K562 (cell line): ENCODE measurements at regions not wholly inside any gene's neighbourhood (a gene's known extent, or its start where the extent isn't known, plus 50 kb on each side); places are given as distances from the start of the nearest gene placed in this dataset.
"Not testable (repeated sequence)": the region's sequence is repeated elsewhere in the genome, so short reads cannot be mapped to it uniquely, and the experiment has no call there.

Source experiments
- ATAC-seq: fragments of 200-7000 bp; cut with Tn5 transposase; 3 replicates; pipeline ENCODE4 v1.9.1; 2020; ENCODE audit warnings: moderate library complexity
- BruUV-seq: library from RNA; stranded (reverse); fragments of 400-500 nt; replicated peaks from 2 replicates; lab custom pipeline; 2021; lab: Mats Ljungman, UMichigan
- CTCF ChIA-PET: fragments of 300-600 bp; formaldehyde crosslinking; extraction: SDS; loops from one replicate; lab custom pipeline; 2021; ENCODE audit warnings: low intra/inter-chr PET ratio; lab: Yijun Ruan, JAX
- POLR2A ChIA-PET: fragments of 300-600, 350-650 bp; sonication (Branson Sonifier 250); formaldehyde crosslinking; extraction: SDS; loops from one replicate; lab custom pipeline; 2021; ENCODE audit warnings: antibody characterized with exemption, inconsistent platforms; lab: Yijun Ruan, JAX
- DNase-seq, 4 experiments: peaks; one replicate each; pipeline versions ENCODE4 v3.0.0 to v3.0.0-alpha.2; 2011 to 2018; ENCODE audit warnings: low spot score in 3 of 4, mixed read lengths in 3 of 4; ENCODE audit errors: extremely low read depth in 1 of 4
- FAIRE-seq: peaks from 2 replicates; lab custom pipeline; 2011; peaks lifted over from hg19 to GRCh38; lab: Jason Lieb, UNC
- H2AFZ ChIP-seq: 2 replicates; pipeline ENCODE4 v1.6.0; 2011; ENCODE audit warnings: low read depth, low read length, control low read depth, inconsistent platforms
- H3K27ac ChIP-seq: fragments of 200-600 bp; 3 replicates; pipeline ENCODE4 v1.8.0; 2011; ENCODE audit warnings: low read depth, mild to moderate bottlenecking, control low read depth, inconsistent platforms, low read length, moderate library complexity, mixed read lengths; ENCODE audit errors: extremely low read depth
- H3K27me3 ChIP-seq, 2 experiments: fragments of 300-600 bp in 1 of 2; 2 replicates in 1 of 2; 3 replicates in 1 of 2; pipeline versions ENCODE4 v1.6.0 to v1.8.0; 2011; ENCODE audit warnings: inconsistent platforms in 2 of 2, low read length in 2 of 2, mild to moderate bottlenecking in 1 of 2, mixed read lengths in 1 of 2, moderate library complexity in 1 of 2; ENCODE audit not compliant: control insufficient read depth in 2 of 2, insufficient read depth in 2 of 2
- H3K36me3 ChIP-seq: fragments of 300-600 bp; 3 replicates; pipeline ENCODE4 v1.8.0; 2011; ENCODE audit warnings: mild to moderate bottlenecking, low read length, inconsistent platforms; ENCODE audit not compliant: control insufficient read depth, insufficient read depth
- H3K4me1 ChIP-seq, 2 experiments: fragments of 200-600 bp in 1 of 2; replicated peaks in 1 of 2; 2 replicates in 1 of 2; 3 replicates in 1 of 2; pipeline versions ENCODE4 v1.5.1 to v1.8.0; 2011; ENCODE audit warnings: inconsistent platforms in 2 of 2, low read length in 2 of 2, mild to moderate bottlenecking in 1 of 2, mixed read lengths in 1 of 2, moderate library complexity in 1 of 2; ENCODE audit not compliant: control insufficient read depth in 2 of 2, insufficient read depth in 2 of 2
- H3K4me2 ChIP-seq: 2 replicates; pipeline ENCODE4 v1.6.1; 2011; ENCODE audit warnings: low read length, control low read depth, inconsistent platforms, mixed read lengths; ENCODE audit not compliant: insufficient read depth
- H3K4me3 ChIP-seq: fragments of 200-600 bp; sonication (generic), shearing (Covaris generic); 2 replicates; pipeline ENCODE4 v1.5.1; 2016; ENCODE audit warnings: control low read depth, inconsistent platforms
- H3K79me2 ChIP-seq: fragments of 200-600 bp; 3 replicates; pipeline ENCODE4 v1.8.0; 2011; ENCODE audit warnings: low read length, inconsistent platforms; ENCODE audit not compliant: control insufficient read depth, insufficient read depth
- H3K9ac ChIP-seq, 2 experiments: 2 replicates each; pipeline versions ENCODE4 v1.6.0 to v1.6.1; 2011; ENCODE audit warnings: low read depth in 2 of 2, low read length in 2 of 2, control low read depth in 1 of 2, inconsistent platforms in 1 of 2, mild to moderate bottlenecking in 1 of 2, mixed read lengths in 1 of 2; ENCODE audit not compliant: insufficient read depth in 1 of 2
- H3K9me1 ChIP-seq: one replicate; pipeline ENCODE4 v1.6.0; 2011; ENCODE audit warnings: inconsistent platforms, mild to moderate bottlenecking, low read length, moderate library complexity; ENCODE audit not compliant: control insufficient read depth, insufficient read depth
- H3K9me3 ChIP-seq: replicated peaks from 2 replicates; pipeline ENCODE4 v1.5.1; 2011; ENCODE audit warnings: low read depth, low read length, inconsistent platforms; ENCODE audit not compliant: control insufficient read depth, insufficient read depth
- H4K20me1 ChIP-seq: replicated peaks from 2 replicates; pipeline ENCODE4 v1.6.1; 2011; ENCODE audit warnings: low read length, inconsistent platforms, mixed read lengths; ENCODE audit not compliant: control insufficient read depth, insufficient read depth
- RREB1 ChIP-seq: fragments of 250-450 bp; sonication (Bioruptor Pico); IDR thresholded peaks from 2 replicates; pipeline ENCODE4 v1.4.0; 2020
- WGBS: fragments of 100-300 bp; shearing (Covaris generic); methylation state at CpG from one replicate; pipeline ENCODE4 v1.1.6; 2016; ENCODE audit warnings: low coverage, mixed read lengths; ENCODE audit not compliant: insufficient coverage; ENCODE audit errors: missing lambda C conversion rate; 5-methylcytosine and 5-hydroxymethylcytosine counted together
- in situ Hi-C: fragments of 300-500 bp; cut with MboI; formaldehyde crosslinking; loops from 4 replicates; pipeline ENCODE4 v1.15.0; 2018; ENCODE audit warnings: inconsistent platforms, mixed read lengths
- intact Hi-C: fragments of 100-400 bp; cut with micrococcal nuclease; formaldehyde crosslinking; loops from 2 replicates; pipeline ENCODE4 v1.14.2; 2022

- no peak for TF ChIP-seq RREB1
- TF ChIP-seq, all 486 proteins: peak for 0
These were observed 164.7 kb upstream of the PDE7B start (continued) for GRCh38 chr6:135686784-135687301.

- H4K20me1 ChIP-seq, intact Hi-C loops, H3K9me3 ChIP-seq, in situ Hi-C loops, H3K9me1 ChIP-seq, H3K4me1 ChIP-seq, H3K4me3 ChIP-seq, H2AFZ ChIP-seq, H3K4me2 ChIP-seq, ATAC-seq, H3K27ac ChIP-seq, H3K36me3 ChIP-seq, H3K79me2 ChIP-seq, BruUV-seq, FAIRE-seq, CTCF ChIA-PET, H3K9ac ChIP-seq, POLR2A ChIA-PET, H3K27me3 ChIP-seq, DNase-seq: not testable (repeated sequence)
- 1% methylated on average over 6 of the region's 6 CpGs for WGBS
These were observed 163.0 kb upstream of the PDE7B start for GRCh38 chr6:135688476-135688875.
